Activated CD8-positive, alpha-beta memory T cell treated with anti-CD3 and anti-CD28 coated beads for 4 hours (primary cell): ENCODE measurements at regions not wholly inside any gene's neighbourhood (a gene's known extent, or its start where the extent isn't known, plus 50 kb on each side); places are given as distances from the start of the nearest gene placed in this dataset.
"Not testable (repeated sequence)": the region's sequence is repeated elsewhere in the genome, so short reads cannot be mapped to it uniquely, and the experiment has no call there.

Source experiments
- DNase-seq, 2 donors: peaks; one replicate each; pipeline ENCODE4 v3.0.0-alpha.2; 2020; ENCODE audit warnings: low read depth in 2 of 2

DNA sequence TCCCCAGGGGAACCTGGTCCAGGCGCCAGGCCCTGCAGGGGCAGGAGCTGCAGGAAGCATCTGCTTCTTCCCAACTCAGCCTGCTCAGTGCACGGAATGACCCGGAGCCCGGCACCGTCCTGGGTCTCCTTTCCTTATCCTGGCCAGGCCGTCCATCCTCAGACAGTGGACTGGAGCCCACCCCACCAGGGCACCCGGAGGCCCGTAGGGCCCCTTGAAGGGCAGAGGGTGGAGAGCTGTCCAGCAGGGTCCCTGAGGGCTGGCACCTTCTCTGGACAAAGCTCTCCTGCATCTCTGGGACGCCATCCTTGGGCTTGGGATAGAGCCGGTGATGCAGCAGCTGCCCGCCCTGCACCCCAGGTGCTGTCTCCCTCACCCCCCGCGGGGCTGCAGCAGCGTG, 207.9 kb downstream of the TMEM121 start:
- DNase-seq: not testable (repeated sequence)

DNA sequence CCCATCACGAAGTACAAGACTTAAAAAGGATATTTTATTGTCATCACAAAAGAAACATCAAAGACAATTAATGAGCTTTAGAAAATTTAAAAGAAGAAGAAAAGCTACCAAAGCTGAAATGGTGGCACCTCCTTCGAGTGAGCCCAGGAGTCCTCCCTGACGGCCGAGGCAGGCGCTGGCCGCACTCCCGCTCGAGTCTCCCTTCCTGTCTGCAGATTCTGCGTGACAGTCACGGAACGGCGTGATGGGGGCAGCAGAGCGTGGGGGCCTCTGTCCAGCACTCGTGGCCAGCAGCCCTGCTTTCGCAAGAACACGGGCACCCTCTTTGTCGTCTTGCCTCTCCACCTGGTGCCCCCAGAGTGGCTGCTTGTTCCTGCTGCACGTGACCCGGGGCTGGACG, 209.9 kb downstream of the TMEM121 start:
- DNase-seq: not testable (repeated sequence)

DNA sequence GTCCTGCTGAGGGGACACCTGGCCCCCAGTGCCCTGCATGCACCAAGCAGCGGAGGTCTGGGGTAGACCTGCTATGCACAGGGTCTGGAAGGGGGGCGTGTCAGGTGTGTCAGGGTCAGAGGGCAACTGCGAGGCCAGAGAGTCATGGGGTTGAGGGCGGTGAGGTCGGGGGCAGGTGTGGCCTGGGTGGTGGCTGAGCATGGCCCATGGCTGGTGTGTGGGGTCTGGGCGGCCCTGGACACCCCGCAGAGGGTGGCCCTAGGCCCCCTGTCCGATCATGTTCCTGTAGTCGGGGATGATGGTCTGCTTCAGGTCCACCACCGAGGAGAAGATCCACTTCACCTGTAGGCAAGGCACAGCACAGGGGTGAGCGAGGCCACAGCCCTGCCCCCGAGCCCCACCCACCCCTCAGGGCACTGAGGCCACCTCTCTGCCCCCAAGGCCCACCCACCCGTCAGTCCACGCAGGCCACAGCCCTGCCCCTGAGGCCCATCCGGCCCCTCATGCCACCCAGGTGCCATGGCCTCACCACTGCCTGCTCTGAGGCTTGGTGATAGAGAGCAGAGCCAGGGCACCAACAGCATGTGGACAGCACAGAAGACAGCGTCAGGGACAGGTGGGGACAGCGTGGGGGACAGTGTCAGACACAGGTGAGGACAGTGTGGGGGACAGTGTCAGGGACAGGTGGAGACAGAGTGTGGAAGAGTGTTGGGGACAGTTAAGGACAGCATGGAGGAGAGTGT, 211.3 kb downstream of the TMEM121 start:
- DNase-seq: no peak

DNA sequence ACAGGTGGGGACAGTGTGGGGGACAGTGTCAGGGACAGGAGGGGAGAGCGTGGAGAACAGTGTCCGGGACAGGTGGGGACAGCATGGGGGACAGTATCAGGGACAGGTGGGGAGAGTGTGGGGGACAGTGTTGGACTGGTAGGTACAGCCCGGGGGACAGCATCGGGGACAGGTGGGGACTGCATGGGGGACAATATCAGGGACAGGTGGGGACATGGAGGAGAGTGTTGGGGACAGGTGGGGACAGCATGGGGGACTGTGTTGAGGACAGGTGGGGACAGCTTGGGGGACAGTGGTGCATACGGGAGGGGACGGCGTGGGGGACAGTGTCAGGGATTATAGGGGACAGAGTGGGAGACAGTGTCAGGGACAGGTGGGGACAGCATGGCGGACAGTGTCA, 212.3 kb downstream of the TMEM121 start:
- DNase-seq: no peak

DNA sequence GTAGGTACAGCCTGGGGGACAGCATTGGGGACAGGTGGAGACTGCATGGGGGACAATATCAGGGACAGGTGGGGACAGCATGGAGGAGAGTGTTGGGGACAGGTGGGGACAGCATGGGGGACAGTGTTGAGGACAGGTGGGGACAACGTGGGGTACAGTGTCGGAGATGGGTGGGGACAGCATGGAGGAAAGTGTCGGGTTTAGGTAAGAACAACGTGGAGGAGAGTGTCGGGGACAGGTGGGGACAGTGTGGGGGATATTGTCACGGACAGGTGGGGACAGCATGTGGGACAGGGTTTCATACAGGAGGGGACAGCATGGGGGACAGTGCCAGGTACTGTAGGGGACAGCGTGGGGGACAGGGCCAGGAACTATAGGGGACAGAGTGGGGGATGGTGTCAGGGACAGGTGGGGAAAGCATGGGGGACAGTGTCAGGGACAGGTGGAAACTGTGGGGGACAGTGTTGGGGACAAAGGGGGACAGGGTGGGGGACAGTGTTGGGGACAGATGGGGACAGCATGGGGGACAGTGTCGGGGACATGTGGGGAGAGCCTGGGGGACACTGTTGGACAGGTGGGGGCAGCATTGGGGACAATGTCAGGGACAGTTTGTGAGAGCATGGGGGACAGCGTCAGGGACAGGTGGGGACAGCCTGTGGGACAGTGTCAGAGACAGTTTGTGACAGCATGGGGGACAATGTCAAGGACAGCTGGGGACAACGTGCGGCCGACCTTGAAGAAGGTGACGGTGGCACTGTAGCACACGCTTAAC, 213.1 kb downstream of the TMEM121 start:
- DNase-seq: no peak

DNA sequence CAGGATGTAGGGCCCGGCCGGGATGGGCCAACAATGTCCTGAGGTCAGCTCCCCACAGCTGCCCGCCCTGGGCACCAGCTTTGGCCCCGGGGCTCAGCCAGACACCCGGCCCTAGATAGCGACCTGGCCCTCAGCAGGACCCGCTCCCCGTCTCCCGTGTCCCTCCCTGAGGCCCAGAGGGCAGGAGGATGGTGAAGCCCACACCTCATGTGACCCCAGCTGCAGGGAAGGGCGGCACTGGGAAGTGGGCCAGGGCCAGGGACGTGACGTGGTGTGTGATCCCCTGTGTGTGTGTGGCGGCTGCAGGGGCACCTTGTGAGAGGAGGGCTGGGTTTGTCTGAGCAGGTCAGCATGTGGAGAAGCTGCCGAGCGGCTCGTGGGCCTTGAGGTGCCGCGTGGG, 213.9 kb downstream of the TMEM121 start:
- not testable (repeated sequence) for DNase-seq

DNA sequence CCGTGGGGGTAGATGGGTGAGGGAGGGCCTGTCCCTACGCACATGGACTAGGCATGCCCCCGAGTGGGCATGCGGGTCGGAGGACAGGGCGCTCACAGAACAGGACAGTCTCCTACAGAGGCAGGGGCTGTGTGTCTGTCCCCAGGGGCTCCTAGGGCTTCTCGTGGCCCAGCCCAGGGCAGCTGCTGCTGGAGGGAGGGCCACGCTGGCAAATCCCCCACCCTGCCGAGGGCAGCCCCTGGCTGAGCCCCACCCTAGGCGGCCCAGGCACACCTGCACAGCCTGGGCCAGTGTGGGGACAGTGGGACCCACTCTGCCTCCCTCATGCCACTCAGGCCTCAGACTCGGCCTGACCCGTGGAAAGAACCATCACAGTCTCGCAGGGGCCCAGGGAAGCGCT, 214.6 kb downstream of the TMEM121 start:
- not testable (repeated sequence) for DNase-seq

DNA sequence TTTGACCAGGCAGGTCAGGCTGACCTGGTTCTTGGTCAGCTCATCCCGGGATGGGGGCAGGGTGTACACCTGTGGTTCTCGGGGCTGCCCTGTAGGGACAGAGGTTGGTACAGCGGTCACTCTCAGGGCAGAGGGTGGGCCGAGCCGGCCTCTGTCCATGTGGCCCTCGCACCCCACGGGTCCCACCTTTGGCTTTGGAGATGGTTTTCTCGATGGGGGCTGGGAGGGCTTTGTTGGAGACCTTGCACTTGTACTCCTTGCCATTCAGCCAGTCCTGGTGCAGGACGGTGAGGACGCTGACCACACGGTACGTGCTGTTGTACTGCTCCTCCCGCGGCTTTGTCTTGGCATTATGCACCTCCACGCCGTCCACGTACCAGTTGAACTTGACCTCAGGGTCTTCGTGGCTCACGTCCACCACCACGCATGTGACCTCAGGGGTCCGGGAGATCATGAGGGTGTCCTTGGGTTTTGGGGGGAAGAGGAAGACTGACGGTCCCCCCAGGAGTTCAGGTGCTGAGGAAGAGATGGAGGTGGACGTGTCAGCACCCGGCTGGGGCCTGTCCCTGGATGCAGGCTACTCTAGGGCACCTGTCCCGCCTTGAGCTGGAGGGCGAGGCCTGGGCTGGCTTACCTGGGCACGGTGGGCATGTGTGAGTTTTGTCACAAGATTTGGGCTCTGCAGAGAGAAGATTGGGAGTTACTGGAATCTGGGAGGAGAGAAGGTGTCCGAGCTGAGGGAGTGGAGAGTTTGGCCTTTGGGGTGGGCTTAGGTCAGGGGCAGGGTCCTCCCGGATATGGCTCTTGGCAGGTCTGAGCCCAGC, 215.5 kb downstream of the TMEM121 start:
- not testable (repeated sequence) for DNase-seq

DNA sequence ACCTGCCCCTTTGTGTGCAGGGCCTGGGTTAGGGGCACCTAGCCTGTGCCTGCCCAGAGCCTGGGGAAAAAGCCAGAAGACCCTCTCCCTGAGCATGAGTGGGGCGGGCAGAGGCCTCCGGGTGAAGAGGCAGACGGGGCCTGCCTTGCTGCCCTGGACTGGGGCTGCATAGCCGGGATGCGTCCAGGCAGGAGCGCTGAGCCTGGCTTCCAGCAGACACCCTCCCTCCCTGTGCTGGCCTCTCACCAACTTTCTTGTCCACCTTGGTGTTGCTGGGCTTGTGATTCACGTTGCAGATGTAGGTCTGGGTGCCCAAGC, 216.1 kb downstream of the TMEM121 start:
- no peak for DNase-seq

DNA sequence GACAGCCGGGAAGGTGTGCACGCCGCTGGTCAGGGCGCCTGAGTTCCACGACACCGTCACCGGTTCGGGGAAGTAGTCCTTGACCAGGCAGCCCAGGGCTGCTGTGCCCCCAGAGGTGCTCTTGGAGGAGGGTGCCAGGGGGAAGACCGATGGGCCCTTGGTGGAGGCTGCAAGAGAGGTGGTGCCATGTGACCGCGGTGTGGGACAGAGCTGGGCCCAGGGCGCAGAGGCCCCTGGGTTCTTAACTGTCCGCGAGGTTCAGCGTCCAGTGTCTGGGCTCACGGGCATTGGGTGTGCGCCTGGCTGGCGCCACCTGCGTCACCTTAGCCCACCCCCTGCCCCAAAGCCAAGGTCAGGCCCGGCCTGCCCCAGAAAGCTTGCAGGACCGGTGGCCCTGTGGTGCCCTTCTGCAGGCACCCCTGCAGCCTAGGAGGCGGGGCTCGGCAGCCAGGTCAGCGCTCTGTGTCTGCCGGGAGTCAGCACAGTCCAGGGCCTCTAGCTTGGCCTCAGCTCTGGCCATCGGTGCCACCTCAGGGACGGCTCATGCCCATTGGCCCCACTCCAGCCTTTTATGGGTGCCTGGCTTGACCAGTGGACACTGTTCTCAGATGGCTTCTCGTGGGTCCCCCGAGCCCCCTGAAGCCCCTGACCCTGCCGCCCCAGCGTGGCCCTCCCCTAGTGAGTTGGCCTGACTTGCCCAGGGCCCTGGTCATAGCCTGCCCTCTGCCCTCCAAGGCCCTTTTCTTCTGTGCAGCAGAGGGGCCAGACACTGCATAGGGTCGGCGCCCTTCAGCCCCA, 216.7 kb downstream of the TMEM121 start:
- DNase-seq: not testable (repeated sequence)

DNA sequence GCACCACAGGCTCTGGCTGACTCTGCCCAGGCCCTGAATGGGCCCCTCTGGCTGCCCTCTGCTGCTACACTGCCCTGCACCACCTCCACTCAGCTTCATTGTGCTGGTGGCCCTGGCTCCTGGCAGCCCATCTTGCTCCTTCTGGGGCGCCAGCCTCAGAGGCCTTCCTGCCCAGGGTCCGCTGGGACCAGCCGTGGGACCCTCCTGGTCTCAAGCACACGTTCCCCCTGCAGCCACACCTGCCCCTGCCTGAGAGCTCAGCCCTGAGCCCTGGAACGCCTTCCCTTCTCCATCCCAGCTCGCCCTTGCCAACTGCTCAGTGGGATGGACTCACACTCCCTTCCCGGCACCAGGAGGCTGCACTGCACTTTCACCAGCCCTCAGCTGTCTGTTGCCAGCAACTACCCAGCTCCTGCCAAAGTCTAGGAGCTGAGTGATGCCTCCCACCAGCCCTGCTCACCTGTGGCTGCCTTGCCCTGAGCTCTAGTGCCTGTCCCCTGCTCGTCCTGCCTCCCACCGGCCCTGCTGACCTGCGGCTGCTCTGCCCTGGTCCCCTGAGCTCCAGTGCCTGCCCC, 217.9 kb downstream of the TMEM121 start:
- not testable (repeated sequence) for DNase-seq

DNA sequence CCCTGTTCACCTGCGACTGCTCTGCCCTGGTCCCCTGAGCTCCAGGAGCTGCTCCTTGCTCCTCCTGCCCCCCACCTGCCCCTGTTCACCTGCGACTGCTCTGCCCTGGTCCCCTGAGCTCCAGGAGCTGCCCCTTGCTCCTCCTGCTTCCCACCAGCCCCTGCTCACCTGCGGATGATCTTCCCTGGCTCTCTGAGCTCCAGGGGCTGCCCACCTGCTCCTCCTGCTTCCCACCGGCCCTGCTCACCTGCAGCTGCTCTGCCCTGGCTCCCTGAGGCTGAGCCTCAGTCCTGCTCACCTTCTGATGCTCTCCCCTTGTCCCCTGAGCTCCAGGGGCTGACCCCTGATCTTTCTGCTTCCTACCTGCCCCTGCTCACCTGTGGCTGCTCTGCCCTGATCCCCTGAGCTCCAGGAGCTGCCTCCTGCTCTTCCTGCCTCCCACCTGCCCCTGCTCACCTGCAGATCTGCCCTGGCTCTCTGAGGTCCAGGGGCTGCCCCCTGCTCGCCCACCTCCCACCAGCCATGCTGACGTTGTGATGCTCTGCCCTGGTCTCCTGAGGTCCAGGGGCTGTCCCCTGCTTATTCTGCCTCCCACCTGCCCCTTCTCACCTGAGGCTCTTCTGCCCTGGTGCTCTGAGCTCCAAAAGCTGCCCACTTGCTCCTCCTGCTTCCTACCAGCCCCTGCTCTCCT, 219.2 kb downstream of the TMEM121 start:
- DNase-seq: no peak

DNA sequence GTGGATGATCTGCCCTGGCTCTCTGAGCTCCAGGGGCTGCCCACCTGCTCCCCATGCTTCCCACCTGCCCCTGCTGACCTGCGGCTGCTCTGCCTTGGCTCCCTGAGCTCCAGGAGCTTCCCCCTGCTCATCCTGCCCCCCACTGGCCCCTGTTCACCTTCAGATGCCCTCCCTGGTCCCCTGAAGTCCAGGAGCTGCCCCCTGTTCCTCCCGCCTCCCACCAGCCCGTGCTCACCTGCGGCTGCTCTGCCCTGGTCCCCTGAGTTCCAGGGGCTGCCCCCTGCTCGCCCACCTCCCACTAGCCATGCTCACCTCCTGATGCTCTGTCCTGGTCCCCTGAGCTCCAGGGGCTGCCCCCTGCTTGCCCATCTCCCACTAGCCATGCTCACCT, 219.7 kb downstream of the TMEM121 start:
- no peak for DNase-seq

DNA sequence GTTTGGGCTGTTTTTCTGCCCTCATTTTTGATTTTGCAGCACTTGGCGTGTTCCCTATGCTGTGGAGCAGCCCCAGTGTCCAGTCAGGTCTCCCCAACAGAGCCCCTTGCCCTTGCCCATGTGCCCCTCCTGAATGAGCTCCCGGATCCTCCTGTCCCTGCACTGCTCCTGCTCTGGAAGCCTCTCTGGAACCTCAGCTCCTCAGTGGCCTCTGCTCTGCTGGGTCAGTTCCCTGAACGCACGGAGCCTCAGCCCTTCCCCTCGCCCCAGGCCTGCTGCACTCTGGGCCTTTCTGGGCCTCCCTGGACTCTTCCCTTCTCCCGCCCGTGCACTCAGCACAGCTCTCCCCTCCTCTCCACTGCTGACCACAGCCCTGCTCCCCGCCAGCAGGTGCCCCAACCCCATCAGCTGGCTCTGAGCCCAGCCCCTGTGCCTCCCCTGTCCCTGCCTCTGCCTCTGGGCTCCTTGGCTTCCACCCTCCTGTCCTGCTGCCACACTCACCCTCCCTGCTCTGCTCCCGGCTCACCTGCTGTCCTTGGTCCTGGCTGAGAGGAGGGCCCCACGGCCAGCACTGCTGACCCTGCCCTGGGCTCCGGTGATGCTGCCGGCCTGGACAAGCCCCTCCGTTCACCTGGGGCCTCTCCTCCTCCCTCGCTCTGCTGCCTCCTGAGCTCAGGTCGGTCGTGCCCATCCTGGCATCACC, 220.6 kb downstream of the TMEM121 start:
- DNase-seq: not testable (repeated sequence)

DNA sequence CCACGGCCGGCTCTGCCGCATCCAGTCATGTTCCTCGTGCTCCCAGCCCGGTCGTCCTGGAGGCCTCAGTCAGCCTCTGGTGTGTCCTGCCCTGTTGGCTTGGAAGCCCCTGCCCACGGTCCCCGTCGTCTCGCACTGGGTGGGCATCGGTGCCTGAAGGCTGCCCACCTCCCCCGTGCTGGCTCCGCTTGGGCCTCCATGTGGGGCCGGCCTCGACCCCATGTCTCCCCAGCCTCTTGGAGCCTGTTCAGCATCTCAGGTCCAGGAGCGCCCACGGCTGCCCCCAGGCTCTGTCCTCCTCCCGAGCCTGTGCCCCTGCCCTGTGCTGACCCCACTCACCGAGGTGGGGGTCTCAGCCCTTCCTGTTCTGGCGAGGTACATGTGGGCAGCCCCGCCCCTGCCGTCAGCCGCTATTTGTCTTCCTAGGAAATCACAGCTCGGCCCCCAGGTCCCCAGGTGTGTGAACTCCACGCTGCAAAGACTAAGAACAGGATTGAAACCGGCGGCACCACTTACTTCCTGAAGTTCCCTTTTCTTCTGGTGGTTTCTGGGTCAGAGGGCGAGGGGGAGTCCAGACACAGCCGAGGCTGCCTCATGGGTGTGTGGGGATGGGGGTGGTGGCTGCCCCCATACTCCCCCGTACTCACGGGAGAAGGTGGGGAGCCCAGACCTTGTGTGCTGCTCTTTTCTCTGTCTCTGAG, 221.3 kb downstream of the TMEM121 start:
- DNase-seq: not testable (repeated sequence)

DNA sequence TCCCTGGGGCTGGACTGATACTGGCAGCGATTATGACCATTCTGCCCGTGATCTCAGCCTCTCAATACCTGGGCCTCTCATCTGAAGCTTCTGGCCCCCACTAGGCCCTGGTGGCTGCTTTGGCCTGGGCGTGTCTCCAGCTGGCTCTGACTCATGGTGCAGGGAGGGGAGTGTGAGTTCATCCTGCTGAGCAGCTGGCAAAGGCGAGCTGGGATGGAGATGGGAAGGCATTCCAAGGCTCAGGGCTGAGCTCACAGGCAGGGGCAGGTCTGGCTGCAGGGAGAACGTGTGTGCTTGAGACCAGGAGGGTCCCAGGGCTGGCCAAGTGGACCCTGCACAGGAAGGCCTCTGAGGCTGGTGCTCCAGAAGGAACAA, 221.8 kb downstream of the TMEM121 start:
- no peak for DNase-seq

DNA sequence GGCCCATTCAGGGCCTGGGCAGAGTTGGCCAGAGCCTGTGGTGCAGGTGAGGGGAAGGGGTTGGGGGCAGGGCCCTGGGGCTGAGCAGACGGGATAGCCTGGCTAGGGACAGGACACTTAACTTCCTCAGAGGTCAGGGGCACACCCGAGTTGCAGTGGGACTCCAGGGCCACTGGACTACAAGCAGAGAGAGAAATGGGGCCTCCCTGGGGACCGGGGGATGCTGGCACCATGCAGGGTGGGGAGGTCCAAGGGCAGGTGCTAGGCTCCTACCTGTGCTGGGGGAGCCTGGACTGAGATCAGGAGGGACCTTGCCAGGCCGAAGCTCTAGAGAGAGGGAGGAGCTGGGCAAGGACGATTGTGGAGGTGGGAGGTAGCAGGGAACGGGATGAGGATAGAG, 222.3 kb downstream of the TMEM121 start:
- DNase-seq: not testable (repeated sequence)

DNA sequence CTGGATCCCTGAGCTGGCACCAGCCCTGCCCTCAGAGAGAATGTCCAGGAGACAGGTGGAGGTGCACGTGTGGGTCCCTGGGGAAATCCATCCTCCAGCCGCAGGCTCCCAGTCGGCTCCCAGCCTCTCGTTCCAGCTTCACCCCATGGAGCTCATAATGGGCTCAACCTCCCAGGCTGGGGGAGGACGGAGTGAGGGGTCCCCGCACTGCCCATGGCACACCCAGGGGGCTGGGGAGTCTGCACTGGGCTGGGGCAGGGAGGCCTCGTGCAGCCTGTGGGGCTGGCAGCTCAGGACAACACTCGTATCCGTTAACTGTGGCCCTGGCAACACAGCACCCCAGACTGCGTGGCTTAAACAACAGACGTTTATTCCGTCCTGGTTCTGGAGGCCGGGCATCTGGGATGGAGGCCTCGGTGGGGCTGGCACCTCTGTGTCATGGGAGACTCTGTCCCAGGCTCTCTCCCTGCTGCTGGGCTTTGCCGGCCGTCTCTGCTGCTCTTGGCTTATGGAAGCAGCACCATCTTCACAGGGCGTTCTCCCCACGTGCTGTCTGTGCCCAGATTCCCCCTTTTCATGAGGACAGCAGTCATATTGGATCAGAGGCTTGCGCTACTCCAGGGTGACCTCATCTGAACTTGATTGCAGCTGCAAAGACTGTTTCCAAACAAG, 223.6 kb downstream of the TMEM121 start:
- not testable (repeated sequence) for DNase-seq

DNA sequence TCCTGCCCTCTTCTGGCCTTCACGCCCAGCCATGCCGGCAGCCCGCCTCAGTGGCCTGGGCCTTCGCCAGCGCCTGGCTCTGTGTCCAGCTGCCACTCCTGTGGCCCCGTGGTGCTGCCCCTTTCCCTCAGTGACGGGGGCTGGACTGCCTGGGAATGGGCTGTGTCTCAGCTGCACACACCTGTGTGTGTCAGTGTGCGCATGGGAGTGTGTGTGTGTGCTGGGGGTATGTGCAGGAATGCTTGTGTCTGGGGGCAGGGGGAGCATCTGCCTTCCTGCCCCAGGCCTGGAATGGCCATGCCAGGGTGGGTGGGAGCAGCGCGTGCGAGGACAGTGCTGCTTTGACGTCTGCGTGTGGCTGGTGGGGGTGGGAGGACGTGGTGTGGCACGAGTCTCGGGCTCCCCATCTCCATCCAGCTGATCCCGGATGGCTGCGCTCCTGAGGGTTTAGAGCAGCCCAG, 224.9 kb downstream of the TMEM121 start:
- not testable (repeated sequence) for DNase-seq
